ENCODE measurements at regions not wholly inside any gene's neighbourhood (a gene's known extent, or its start where the extent isn't known, plus 50 kb on each side); places are given as distances from the start of the nearest gene placed in this dataset.

GRCh38 chr4:77282305-77282704, 125.3 kb downstream of the CCNG2 start:
- no peaks in the 10 kb centered on the region for H3K36me3 ChIP-seq (ENCODE audit: insufficient read depth, low read length)
- H3K9me3 ChIP-seq (ENCODE audit: insufficient read depth, low read depth, low read length) = no peaks in the 10 kb centered on the region
- H2AFZ ChIP-seq (ENCODE audit: low read length) = no peak overlapping the region
- no peak overlapping the region for H3K9ac ChIP-seq (ENCODE audit: low read depth, low read length, poor library complexity, severe bottlenecking)
- no peak overlapping the region for H3K4me2 ChIP-seq (ENCODE audit: low read depth, low read length, poor library complexity, severe bottlenecking)
- H4K20me1 ChIP-seq (ENCODE audit: insufficient read depth, low read length, poor library complexity, severe bottlenecking) = no peaks in the 10 kb centered on the region
- TF ChIP-seq CTCF (conservative IDR thresholded peaks at IDR 0.05; ENCODE audit: low read length) (no peak), EZH2phosphoT487 (IDR thresholded peaks at IDR 0.05; ENCODE audit: borderline replicate concordance) (no peak)
- H3K4me1 ChIP-seq (ENCODE audit: insufficient read depth, low read length, poor library complexity, severe bottlenecking) = no peaks in the 10 kb centered on the region
- H3F3A ChIP-seq (ENCODE audit: low read depth) = no peaks in the 10 kb centered on the region
- no peak overlapping the region for H3K4me3 ChIP-seq (ENCODE audit: low read length, poor library complexity, severe bottlenecking)
- H3K9me2 ChIP-seq (replicated peaks; ENCODE audit: low read depth, low read length) = no peaks in the 10 kb centered on the region
- H3K27me3 ChIP-seq (ENCODE audit: insufficient read depth, low read length, poor library complexity, severe bottlenecking) = no peaks in the 10 kb centered on the region
- no peaks in the 10 kb centered on the region for H3K79me2 ChIP-seq (ENCODE audit: insufficient read depth, low read length)

- Histone ChIP-seq H3K4me1 (ENCODE audit: insufficient read depth, low read length, poor library complexity, severe bottlenecking) (no peaks in the 10 kb centered on the region), H3K36me3 (ENCODE audit: insufficient read depth, low read length) (no peaks in the 10 kb centered on the region)
- no peak for TF ChIP-seq CTCF (conservative IDR thresholded peaks at IDR 0.05; ENCODE audit: low read length)
- no peak for TF ChIP-seq EZH2phosphoT487 (IDR thresholded peaks at IDR 0.05; ENCODE audit: borderline replicate concordance)
Measured at GRCh38 chr4:77284036-77284435, 127.0 kb downstream of the CCNG2 start.

GRCh38 chr4:77286906-77287305, 129.9 kb downstream of the CCNG2 start:
- H3K36me3 ChIP-seq (ENCODE audit: insufficient read depth, low read length) = no peaks in the 10 kb centered on the region
- no peaks in the 10 kb centered on the region for H3K9me3 ChIP-seq (ENCODE audit: insufficient read depth, low read depth, low read length)
- H3K4me1 ChIP-seq (ENCODE audit: insufficient read depth, low read length, poor library complexity, severe bottlenecking) = no peaks in the 10 kb centered on the region
- no peak overlapping the region for H3K4me2 ChIP-seq (ENCODE audit: low read depth, low read length, poor library complexity, severe bottlenecking)
- H4K20me1 ChIP-seq (ENCODE audit: insufficient read depth, low read length, poor library complexity, severe bottlenecking) = no peaks in the 10 kb centered on the region
- H3K4me3 ChIP-seq (ENCODE audit: low read length, poor library complexity, severe bottlenecking) = no peak overlapping the region
- no peaks in the 10 kb centered on the region for H3K27me3 ChIP-seq (ENCODE audit: insufficient read depth, low read length, poor library complexity, severe bottlenecking)
- TF ChIP-seq CTCF (conservative IDR thresholded peaks at IDR 0.05; ENCODE audit: low read length) = no peak
- no peak for TF ChIP-seq EZH2phosphoT487 (IDR thresholded peaks at IDR 0.05; ENCODE audit: borderline replicate concordance)
- no peak overlapping the region for H2AFZ ChIP-seq (ENCODE audit: low read length)
- no peak overlapping the region for H3K9ac ChIP-seq (ENCODE audit: low read depth, low read length, poor library complexity, severe bottlenecking)
- H3F3A ChIP-seq (ENCODE audit: low read depth) = no peaks in the 10 kb centered on the region
- H3K79me2 ChIP-seq (ENCODE audit: insufficient read depth, low read length) = no peaks in the 10 kb centered on the region
- H3K9me2 ChIP-seq (replicated peaks; ENCODE audit: low read depth, low read length) = no peaks in the 10 kb centered on the region

More at GRCh38 chr4:77284036-77284435, 127.0 kb downstream of the CCNG2 start:
- Histone ChIP-seq H3K9ac (ENCODE audit: low read depth, low read length, poor library complexity, severe bottlenecking) (no peak overlapping the region), H3K27me3 (ENCODE audit: insufficient read depth, low read length, poor library complexity, severe bottlenecking) (no peaks in the 10 kb centered on the region), H3K9me2 (replicated peaks; ENCODE audit: low read depth, low read length) (no peaks in the 10 kb centered on the region), H3K4me2 (ENCODE audit: low read depth, low read length, poor library complexity, severe bottlenecking) (no peak overlapping the region), H3F3A (ENCODE audit: low read depth) (no peaks in the 10 kb centered on the region), H3K79me2 (ENCODE audit: insufficient read depth, low read length) (no peaks in the 10 kb centered on the region), H3K4me3 (ENCODE audit: low read length, poor library complexity, severe bottlenecking) (no peak overlapping the region), H4K20me1 (ENCODE audit: insufficient read depth, low read length, poor library complexity, severe bottlenecking) (no peaks in the 10 kb centered on the region), H2AFZ (ENCODE audit: low read length) (no peak overlapping the region), H3K9me3 (ENCODE audit: insufficient read depth, low read depth, low read length) (no peaks in the 10 kb centered on the region)

All from Loucy (cell line).